Lung microvascular endothelial cell (primary cell): ENCODE measurements at regions not wholly inside any gene's neighbourhood (a gene's known extent, or its start where the extent isn't known, plus 50 kb on each side); places are given as distances from the start of the nearest gene placed in this dataset.
"Not testable (repeated sequence)": the region's sequence is repeated elsewhere in the genome, so short reads cannot be mapped to it uniquely, and the experiment has no call there.

Experiments used
- DNase-seq, 2 donors: peaks; one replicate each; pipeline versions ENCODE4 v3.0.0 to v3.0.0-alpha.2; 2010; ENCODE audit warnings: low read depth in 2 of 2

- DNase-seq = no peak
These were observed 92.6 kb downstream of the DLL1 start for GRCh38 chr6:170198298-170198697.

GRCh38 chr6:170193326-170193821 is 97.5 kb downstream of the DLL1 start:
- no peak for DNase-seq

GRCh38 chr6:170192905-170193304 is 98.0 kb downstream of the DLL1 start:
- no peak for DNase-seq

GRCh38 chr6:170192101-170192500 is 98.8 kb downstream of the DLL1 start:
- DNase-seq = not testable (repeated sequence)

GRCh38 chr6:170190046-170190445 is 100.8 kb downstream of the DLL1 start:
- DNase-seq = no peak

- DNase-seq = no peak
These were observed 101.6 kb downstream of the DLL1 start for GRCh38 chr6:170189236-170189635.

GRCh38 chr6:170188571-170189001 is 102.3 kb downstream of the DLL1 start:
- no peak for DNase-seq

GRCh38 chr6:170187669-170188566 is 103.0 kb downstream of the DLL1 start:
- DNase-seq = no peak

- no peak for DNase-seq
These were observed 103.8 kb downstream of the DLL1 start for GRCh38 chr6:170186941-170187668.

- no peak for DNase-seq
These were observed 104.6 kb downstream of the DLL1 start for GRCh38 chr6:170186006-170186935.

GRCh38 chr6:170185175-170185978 is 105.5 kb downstream of the DLL1 start:
- DNase-seq = no peak

- no peak for DNase-seq
These were observed 106.6 kb downstream of the DLL1 start for GRCh38 chr6:170184316-170184715.

- DNase-seq = no peak
These were observed 107.4 kb downstream of the DLL1 start for GRCh38 chr6:170183521-170183920.

- no peak for DNase-seq
These were observed 108.1 kb downstream of the DLL1 start for GRCh38 chr6:170182781-170183120.

- no peak for DNase-seq
These were observed 108.6 kb downstream of the DLL1 start for GRCh38 chr6:170182093-170182780.

GRCh38 chr6:170181338-170181690 is 109.6 kb downstream of the DLL1 start:
- no peak for DNase-seq

- DNase-seq = no peak
These were observed 110.1 kb downstream of the DLL1 start for GRCh38 chr6:170180671-170181337.

- DNase-seq = no peak
These were observed 111.1 kb downstream of the DLL1 start for GRCh38 chr6:170179616-170180324.
